Upper lobe of left lung (tissue), 4 donors: ENCODE measurements at regions not wholly inside any gene's neighbourhood (a gene's known extent, or its start where the extent isn't known, plus 50 kb on each side); places are given as distances from the start of the nearest gene placed in this dataset.

Source experiments
- EP300 ChIP-seq, 4 donors: sonication (generic); formaldehyde crosslinking; IDR thresholded peaks; one replicate each; pipeline ENCODE4 v1.5.1; 2017; ENCODE audit warnings: antibody characterized with exemption in 4 of 4, control low read depth in 2 of 4
- POLR2A ChIP-seq, 4 donors: fragments of 450-650 bp; IDR thresholded peaks; one replicate each; pipeline ENCODE4 v1.5.1; 2016 to 2017; ENCODE audit warnings: antibody characterized with exemption in 4 of 4, mild to moderate bottlenecking in 2 of 4
- POLR2AphosphoS5 ChIP-seq, 2 donors: sonication (generic); formaldehyde crosslinking; IDR thresholded peaks; one replicate each; pipeline ENCODE4 v1.5.1; 2017; ENCODE audit warnings: antibody characterized with exemption in 2 of 2
- TF ChIP-seq, protein P1 (sequence below), 6 experiments: fragments of 450-650 bp in 4 of 6; fragments of 200-600 bp in 2 of 6; sonication (generic) in 2 of 6; IDR thresholded peaks; one replicate each; pipeline ENCODE4 v1.5.1; 2016 to 2019; ENCODE audit warnings: antibody characterized with exemption in 6 of 6

DNA sequence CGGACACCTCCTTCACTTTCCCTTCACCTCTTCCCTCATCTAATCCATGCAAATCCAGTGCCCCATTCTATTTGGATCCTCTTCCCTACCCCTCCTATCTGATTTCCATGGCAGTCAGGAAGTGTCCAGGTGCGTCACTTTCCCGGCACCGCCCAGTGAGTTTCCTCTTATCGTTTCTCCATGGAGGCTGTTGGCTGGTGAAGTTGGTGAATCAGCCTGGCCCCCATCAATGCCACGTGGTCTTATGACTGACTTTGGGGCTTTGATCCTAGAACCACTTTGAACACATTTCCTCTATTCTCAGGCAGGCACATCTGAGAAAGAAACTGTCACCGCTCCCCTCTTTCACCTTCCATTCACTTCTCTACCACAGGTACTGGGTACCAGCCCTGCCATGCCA is 137.8 kb downstream of the CEP135 start:
- TF ChIP-seq EP300 (IDR thresholded peaks at IDR 0.05) (no peak), POLR2A (IDR thresholded peaks at IDR 0.05) (no peak), POLR2AphosphoS5 (IDR thresholded peaks at IDR 0.05) (no peak)
- TF ChIP-seq, protein P1, sequence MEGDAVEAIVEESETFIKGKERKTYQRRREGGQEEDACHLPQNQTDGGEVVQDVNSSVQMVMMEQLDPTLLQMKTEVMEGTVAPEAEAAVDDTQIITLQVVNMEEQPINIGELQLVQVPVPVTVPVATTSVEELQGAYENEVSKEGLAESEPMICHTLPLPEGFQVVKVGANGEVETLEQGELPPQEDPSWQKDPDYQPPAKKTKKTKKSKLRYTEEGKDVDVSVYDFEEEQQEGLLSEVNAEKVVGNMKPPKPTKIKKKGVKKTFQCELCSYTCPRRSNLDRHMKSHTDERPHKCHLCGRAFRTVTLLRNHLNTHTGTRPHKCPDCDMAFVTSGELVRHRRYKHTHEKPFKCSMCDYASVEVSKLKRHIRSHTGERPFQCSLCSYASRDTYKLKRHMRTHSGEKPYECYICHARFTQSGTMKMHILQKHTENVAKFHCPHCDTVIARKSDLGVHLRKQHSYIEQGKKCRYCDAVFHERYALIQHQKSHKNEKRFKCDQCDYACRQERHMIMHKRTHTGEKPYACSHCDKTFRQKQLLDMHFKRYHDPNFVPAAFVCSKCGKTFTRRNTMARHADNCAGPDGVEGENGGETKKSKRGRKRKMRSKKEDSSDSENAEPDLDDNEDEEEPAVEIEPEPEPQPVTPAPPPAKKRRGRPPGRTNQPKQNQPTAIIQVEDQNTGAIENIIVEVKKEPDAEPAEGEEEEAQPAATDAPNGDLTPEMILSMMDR (IDR thresholded peaks at IDR 0.05): no peak
